Transverse colon (tissue), 4 donors: ENCODE measurements at regions not wholly inside any gene's neighbourhood (a gene's known extent, or its start where the extent isn't known, plus 50 kb on each side); places are given as distances from the start of the nearest gene placed in this dataset.

ENCODE experiments used
- POLR2A ChIP-seq: fragments of 450-650 bp; IDR thresholded peaks from one replicate; pipeline ENCODE4 v1.6.1; 2016; ENCODE audit warnings: antibody characterized with exemption, mild to moderate bottlenecking, moderate library complexity
- POLR2AphosphoS5 ChIP-seq, 3 donors: sonication (generic); formaldehyde crosslinking; IDR thresholded peaks; one replicate each; pipeline ENCODE4 v1.6.1; 2016; ENCODE audit warnings: antibody characterized with exemption in 3 of 3
- TF ChIP-seq, protein P1 (sequence below), 5 experiments: fragments of 200-600 bp in 3 of 5; fragments of 450-650 bp in 2 of 5; sonication (generic) in 3 of 5; IDR thresholded peaks; 1 replicate in 2 of 5; 2 replicates in 3 of 5; pipeline ENCODE4 v1.5.1; 2016 to 2017; ENCODE audit warnings: antibody characterized with exemption in 5 of 5, inconsistent platforms in 3 of 5, mild to moderate bottlenecking in 2 of 5, moderate library complexity in 1 of 5

- TF ChIP-seq, protein P1, sequence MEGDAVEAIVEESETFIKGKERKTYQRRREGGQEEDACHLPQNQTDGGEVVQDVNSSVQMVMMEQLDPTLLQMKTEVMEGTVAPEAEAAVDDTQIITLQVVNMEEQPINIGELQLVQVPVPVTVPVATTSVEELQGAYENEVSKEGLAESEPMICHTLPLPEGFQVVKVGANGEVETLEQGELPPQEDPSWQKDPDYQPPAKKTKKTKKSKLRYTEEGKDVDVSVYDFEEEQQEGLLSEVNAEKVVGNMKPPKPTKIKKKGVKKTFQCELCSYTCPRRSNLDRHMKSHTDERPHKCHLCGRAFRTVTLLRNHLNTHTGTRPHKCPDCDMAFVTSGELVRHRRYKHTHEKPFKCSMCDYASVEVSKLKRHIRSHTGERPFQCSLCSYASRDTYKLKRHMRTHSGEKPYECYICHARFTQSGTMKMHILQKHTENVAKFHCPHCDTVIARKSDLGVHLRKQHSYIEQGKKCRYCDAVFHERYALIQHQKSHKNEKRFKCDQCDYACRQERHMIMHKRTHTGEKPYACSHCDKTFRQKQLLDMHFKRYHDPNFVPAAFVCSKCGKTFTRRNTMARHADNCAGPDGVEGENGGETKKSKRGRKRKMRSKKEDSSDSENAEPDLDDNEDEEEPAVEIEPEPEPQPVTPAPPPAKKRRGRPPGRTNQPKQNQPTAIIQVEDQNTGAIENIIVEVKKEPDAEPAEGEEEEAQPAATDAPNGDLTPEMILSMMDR (IDR thresholded peaks at IDR 0.05): no peak
- no peak for TF ChIP-seq POLR2A
- no peak for TF ChIP-seq POLR2AphosphoS5 (IDR thresholded peaks at IDR 0.05)
Measured at GRCh38 chr11:11186249-11186648, 166.8 kb downstream of the CSNK2A3 start.
